ENCODE measurements at regions not wholly inside any gene's neighbourhood (a gene's known extent, or its start where the extent isn't known, plus 50 kb on each side); places are given as distances from the start of the nearest gene placed in this dataset.
"Not testable (repeated sequence)": the region's sequence is repeated elsewhere in the genome, so short reads cannot be mapped to it uniquely, and the experiment has no call there.

DNA sequence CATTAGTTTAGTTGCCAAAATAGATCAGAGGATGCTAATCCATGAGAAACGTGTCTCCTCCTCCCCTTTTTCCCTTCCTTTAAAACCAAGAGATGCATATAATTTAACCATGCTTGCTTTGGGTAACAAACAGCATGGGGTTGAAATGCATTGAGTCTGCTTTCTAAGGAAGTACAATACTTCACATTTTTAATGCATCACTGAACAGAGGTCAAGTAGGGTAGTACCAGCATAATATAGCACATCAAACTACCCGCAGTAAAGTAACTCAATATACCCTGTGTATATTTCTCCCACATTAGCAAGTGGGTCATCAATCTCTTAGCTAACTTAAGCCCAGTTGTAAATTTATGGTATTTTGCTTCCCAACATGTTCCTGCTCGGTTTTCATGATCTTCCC lies 239.3 kb upstream of the SEMA3C start:
- TF ChIP-seq, protein P1, sequence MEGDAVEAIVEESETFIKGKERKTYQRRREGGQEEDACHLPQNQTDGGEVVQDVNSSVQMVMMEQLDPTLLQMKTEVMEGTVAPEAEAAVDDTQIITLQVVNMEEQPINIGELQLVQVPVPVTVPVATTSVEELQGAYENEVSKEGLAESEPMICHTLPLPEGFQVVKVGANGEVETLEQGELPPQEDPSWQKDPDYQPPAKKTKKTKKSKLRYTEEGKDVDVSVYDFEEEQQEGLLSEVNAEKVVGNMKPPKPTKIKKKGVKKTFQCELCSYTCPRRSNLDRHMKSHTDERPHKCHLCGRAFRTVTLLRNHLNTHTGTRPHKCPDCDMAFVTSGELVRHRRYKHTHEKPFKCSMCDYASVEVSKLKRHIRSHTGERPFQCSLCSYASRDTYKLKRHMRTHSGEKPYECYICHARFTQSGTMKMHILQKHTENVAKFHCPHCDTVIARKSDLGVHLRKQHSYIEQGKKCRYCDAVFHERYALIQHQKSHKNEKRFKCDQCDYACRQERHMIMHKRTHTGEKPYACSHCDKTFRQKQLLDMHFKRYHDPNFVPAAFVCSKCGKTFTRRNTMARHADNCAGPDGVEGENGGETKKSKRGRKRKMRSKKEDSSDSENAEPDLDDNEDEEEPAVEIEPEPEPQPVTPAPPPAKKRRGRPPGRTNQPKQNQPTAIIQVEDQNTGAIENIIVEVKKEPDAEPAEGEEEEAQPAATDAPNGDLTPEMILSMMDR (IDR thresholded peaks at IDR 0.05): no peak
- Mint-ChIP-seq H3K4me1 (ENCODE audit: low read depth) (peaks cover 38% of the 10 kb centered on the region), H3K27me3 (ENCODE audit: insufficient read depth) (no peaks in the 10 kb centered on the region; the same call in 1 of the 2 replicates), H3K36me3 (ENCODE audit: low read depth) (no peaks in the 10 kb centered on the region), H3K27ac (no peak overlapping the region), H3K4me3 (no peak overlapping the region), H3K9me3 (no peaks in the 10 kb centered on the region)
- no peak for DNase-seq

DNA sequence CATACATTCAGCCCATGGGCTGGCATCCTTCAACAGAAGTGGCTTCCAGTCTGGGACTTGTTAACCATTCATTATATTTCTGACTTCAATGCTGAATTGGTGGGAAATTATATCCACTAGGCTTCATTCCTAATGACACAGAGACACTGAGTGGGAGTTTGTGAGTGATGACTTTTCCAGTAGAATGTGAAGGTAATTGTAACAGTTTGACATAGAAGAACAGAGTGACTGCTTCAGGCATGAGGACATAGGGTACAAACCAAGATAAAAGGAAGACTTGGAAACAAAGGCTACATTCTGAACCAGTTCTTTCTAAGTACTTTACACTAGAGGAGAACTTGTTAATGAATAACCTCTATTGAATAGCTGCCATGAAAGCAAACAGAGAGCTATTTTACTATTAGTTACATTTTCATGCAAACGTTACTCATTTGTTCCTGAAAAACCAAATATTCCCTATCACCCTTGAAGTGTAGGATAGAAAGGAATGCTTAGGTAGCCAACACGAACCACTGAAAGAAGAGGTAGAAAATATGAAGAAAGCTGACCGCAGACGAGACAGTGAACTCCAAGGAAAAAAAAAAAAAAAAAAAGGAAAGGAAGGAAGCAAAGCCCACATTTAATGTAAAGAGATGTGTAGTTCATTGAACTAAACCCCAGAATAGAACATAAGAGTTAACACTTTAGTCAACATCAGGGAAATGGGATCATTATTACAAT lies 237.0 kb upstream of the SEMA3C start:
- Mint-ChIP-seq H3K36me3 (ENCODE audit: low read depth) (no peaks in the 10 kb centered on the region), H3K9me3 (no peaks in the 10 kb centered on the region), H3K27me3 (ENCODE audit: insufficient read depth) (no peaks in the 10 kb centered on the region; the same call in 1 of the 2 replicates), H3K27ac (no peak overlapping the region), H3K4me1 (ENCODE audit: low read depth) (peaks cover 23% of the 10 kb centered on the region), H3K4me3 (no peak overlapping the region)
- DNase-seq: no peak
- TF ChIP-seq, protein P1 (IDR thresholded peaks at IDR 0.05): no peak

DNA sequence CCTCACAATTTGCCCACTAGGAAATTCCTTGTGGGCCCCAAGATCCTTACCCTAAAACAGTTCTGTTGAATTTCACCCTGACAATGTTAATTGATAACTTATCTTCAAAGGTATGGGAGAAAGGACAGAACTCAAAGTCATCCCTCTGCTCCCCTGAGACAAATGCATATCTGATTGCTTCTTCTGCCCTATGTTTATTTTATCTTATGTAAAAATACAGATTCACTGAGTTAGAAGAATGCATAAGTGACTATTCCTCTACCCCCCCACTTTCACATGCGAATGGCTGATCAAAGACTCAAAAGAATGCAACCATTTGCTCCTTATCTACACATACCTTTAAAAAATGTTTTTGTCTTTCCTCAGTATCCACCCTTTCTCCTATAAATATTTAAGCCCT lies 235.7 kb upstream of the SEMA3C start:
- no peak overlapping the region for H3K4me3 Mint-ChIP-seq
- no peaks in the 10 kb centered on the region; the same call in 1 of the 2 replicates for H3K27me3 Mint-ChIP-seq (ENCODE audit: insufficient read depth)
- H3K36me3 Mint-ChIP-seq (ENCODE audit: low read depth): no peaks in the 10 kb centered on the region
- peaks cover 17% of the 10 kb centered on the region for H3K4me1 Mint-ChIP-seq (ENCODE audit: low read depth)
- H3K27ac Mint-ChIP-seq: no peak overlapping the region
- no peaks in the 10 kb centered on the region for H3K9me3 Mint-ChIP-seq
- TF ChIP-seq, protein P1 (IDR thresholded peaks at IDR 0.05): no peak
- DNase-seq: no peak

DNA sequence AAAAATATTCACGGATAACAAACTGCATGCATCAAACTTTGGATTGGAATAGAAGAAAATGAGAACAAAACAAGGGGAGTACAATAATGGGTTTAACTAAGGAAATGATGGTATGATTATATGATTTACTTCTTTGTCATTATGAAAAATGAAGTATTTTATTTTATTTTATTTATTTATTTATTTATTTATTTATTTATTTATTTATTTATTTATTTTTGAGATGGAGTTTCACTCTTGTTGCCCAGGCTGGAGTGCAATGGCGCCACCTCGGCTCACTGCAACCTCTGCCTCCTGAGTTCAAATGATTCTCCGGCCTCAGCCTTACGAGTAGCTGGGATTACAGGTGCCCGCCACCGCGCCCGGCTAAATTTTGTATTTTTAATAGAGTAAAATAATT lies 234.1 kb upstream of the SEMA3C start:
- H3K9me3 Mint-ChIP-seq, DNase-seq, H3K27ac Mint-ChIP-seq: not testable (repeated sequence)

DNA sequence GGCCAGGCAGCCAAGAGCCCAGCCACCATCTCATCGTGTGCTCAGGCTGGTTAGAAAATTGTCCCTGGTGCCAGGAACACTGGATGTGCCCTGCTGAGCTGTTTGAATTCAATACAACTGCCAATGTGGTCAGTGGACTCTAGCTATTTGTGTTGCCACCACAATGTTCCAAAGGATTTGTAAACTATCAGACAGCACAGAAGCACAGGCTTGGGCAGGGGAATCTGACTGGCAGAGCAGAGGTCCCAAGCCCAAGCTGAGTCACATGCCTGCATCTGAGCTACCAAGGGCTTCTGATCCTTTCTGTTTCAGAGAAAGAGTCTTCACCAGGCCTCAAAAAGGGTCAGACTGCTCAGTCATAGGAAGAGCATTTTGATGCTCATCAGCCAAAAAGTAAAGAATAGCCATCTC lies 232.1 kb upstream of the SEMA3C start:
- DNase-seq: no peak
- H3K9me3 Mint-ChIP-seq: no peaks in the 10 kb centered on the region
- no peaks in the 10 kb centered on the region for H3K36me3 Mint-ChIP-seq (ENCODE audit: low read depth)
- peaks cover 8% of the 10 kb centered on the region for H3K4me1 Mint-ChIP-seq (ENCODE audit: low read depth)
- no peak overlapping the region for H3K27ac Mint-ChIP-seq
- H3K27me3 Mint-ChIP-seq (ENCODE audit: insufficient read depth): no peaks in the 10 kb centered on the region
- TF ChIP-seq, protein P1 (IDR thresholded peaks at IDR 0.05): no peak
- no peak overlapping the region for H3K4me3 Mint-ChIP-seq

More for the DNA sequence above, 234.1 kb upstream of the SEMA3C start:
- H3K36me3 Mint-ChIP-seq (ENCODE audit: low read depth); H3K27me3 Mint-ChIP-seq (ENCODE audit: insufficient read depth); H3K4me3 Mint-ChIP-seq; H3K4me1 Mint-ChIP-seq (ENCODE audit: low read depth): not testable (repeated sequence)

DNA sequence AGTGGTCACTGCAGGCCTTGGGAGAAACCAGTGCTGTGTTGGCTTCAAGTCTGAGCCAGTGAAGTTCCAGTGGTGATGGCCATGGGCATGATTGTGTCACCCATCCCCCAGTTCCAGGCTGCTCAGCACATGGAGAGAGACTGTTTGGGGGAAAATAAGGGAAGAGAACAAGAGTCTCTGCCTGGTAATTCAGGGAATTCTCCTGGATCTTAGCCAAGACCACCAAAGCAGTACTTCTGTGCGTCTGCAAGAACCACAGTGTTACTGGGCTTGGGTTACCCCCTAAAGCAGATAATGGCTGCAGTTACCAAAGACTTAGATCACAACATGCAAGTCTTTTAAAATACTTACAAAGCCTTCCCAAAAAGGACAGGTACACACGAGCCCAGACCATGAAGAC lies 225.0 kb upstream of the SEMA3C start:
- no peaks in the 10 kb centered on the region; the same call in 1 of the 2 replicates for H3K27me3 Mint-ChIP-seq (ENCODE audit: insufficient read depth)
- H3K4me3 Mint-ChIP-seq: no peak overlapping the region
- DNase-seq: no peak
- H3K36me3 Mint-ChIP-seq (ENCODE audit: low read depth): no peaks in the 10 kb centered on the region
- TF ChIP-seq, protein P1 (IDR thresholded peaks at IDR 0.05): no peak
- no peaks in the 10 kb centered on the region for H3K9me3 Mint-ChIP-seq
- no peak overlapping the region for H3K27ac Mint-ChIP-seq
- peaks cover 10% of the 10 kb centered on the region for H3K4me1 Mint-ChIP-seq (ENCODE audit: low read depth)

DNA sequence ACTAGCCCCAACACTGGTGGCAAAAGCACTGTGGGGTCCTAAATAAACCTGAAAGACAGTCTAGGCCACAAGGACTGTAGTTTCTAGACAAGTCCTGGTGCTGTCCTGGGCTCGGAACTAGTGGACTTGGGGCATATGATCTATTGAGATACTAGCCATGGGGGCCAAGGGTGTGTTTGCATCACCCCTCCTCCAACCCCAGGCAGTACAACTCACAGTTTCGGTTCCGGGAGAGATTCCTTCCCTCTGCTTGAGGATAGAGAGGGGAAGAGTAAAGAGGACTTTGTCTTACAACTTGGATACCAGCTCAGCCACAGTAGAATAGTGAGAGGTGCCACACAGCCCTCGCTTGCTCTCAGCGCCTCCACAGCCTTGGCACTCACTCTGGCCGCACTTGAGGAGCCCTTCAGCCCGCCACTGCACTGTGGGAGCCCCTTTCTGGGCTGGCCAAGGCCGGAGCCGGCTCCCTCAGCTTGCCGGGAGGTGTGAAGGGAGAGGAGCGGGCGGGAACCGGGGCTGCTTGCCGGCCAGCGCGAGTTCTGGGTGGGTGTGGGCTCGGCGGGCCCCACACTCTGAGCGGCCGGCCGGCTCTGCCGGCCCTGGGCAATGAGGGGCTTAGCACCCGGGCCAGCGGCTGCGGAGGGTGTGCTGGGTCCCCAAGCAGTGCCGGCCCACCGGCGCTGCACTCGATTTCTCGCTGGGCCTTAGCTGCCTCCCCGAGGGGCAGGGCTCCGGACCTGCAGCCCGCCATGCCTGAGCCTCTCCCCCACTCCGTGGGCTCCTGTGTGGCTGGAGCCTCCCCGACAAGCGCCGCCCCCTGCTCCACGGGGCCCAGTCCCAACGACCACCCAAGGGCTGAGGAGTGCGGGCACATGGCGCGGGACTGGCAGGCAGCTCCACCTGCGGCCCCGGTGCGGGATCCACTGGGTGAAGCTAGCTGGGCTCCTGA lies 222.7 kb upstream of the SEMA3C start:
- H3K36me3 Mint-ChIP-seq (ENCODE audit: low read depth); H3K27me3 Mint-ChIP-seq (ENCODE audit: insufficient read depth); H3K4me3 Mint-ChIP-seq; H3K9me3 Mint-ChIP-seq; DNase-seq; H3K27ac Mint-ChIP-seq: not testable (repeated sequence)
- H3K4me1 Mint-ChIP-seq (ENCODE audit: low read depth): peaks cover 15% of the 10 kb centered on the region
